Caki2 (cell line): ENCODE measurements at regions not wholly inside any gene's neighbourhood (a gene's known extent, or its start where the extent isn't known, plus 50 kb on each side); places are given as distances from the start of the nearest gene placed in this dataset.
A peak's percentile ranks its signal among the peaks of the same experiment; 100 is the strongest.

Experiments used
- DNase-seq: peaks from one replicate; pipeline ENCODE4 v3.0.0-alpha.2; 2015; ENCODE audit warnings: low read depth
- in situ Hi-C: cut with HindIII; loops from 2 replicates; pipeline ENCODE4 v1.10.0; 2016; ENCODE audit warnings: low sequenced_read_pairs, low pct_unique_long_range_greater_than_20kb, mixed read lengths

DNA sequence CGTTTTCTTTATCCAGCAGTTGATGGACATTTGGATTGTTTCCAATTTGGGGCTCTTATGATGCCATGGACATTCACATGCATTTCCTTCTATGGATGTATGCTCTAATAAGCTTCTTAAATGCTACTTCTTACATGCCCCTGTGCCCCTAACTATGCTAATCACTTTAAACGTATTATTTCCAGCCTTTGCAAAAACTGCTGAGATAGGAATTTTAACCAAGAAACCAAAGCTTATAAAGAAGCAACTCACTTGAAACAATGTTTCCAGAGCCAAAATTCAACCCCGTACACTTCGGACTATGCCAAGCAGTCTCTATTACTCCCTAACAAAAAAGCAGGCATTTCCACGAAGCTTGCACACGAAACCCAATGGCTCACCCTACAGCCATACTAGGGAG lies 545.6 kb upstream of the WWC1 start:
- DNase-seq = no peak
- in situ Hi-C loops = no loop called here

DNA sequence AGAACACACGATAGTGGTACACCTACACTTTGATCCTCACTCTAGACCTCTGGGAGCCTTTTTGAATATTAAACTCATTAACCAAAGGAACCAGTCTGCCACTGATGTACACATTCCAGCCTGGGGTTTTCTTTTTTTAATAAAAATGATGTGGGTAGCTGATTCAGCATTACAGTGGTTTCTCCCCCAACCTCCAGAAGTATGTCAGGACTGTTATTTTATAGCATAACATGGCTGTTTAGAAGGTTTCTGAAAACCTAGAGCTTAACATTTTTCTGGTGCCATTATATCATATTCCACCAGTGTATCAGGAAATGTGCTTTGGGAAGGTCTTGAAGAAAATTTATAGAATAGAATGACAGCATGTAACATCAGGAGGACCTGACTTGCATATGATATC lies 540.9 kb upstream of the WWC1 start:
- DNase-seq = no peak
- in situ Hi-C loops = no loop called here

DNA sequence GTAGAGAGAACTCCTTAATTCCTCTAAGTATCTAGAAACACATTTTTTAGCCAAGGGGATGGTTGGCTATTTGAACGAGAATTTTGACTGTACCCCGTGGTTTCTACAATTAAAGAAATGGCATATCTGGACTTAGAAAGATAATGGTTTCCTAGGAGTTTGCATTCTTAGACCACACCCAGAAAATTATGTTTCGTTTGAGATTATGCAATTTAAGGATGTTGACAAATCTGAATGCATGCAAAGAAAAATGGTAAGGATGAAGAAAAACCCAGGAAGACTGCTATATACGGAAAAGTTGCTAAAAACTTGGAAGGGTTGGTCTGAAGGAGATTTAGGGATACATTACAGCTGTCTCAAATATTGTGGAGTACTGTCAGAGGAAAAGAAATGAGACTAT lies 538.5 kb upstream of the WWC1 start:
- no peak for DNase-seq

DNA sequence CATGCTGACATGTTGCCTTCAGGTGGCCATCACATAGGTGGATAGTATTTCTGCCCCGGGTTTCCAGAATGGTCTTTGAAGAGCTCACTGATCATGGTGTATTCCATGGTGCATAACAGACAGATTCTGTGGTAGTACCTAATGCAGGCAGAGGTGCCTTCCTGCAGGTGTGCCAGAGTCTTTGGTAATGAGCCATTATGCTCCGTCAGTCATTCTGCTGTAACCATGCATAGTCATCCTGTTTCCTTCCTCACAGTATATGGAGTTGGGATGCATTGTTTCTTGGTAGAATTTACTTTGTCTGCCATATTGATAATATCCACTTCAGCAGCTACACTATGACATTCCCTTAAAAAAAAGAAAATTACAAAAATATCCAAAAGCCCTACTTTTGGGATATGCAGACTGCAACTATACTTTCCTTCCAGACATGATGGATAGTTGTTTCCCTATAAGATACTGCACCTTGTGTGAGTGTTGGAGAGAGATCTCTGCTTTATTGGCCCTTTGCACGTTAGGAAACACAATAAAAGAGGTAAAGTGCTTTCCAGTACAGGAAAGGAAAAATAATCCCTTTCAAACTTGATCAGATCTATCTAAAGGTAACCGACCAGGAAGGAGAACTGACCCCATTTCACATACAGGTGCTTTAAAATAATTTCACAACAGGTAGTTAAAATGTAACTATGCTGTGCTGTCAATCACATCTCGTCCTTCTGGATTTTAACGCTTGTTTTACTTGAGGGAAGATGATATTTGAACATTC lies 537.5 kb upstream of the WWC1 start:
- DNase-seq = no peak
- in situ Hi-C loops = no loop called here

More for the DNA sequence above, 538.5 kb upstream of the WWC1 start:
- in situ Hi-C loops = no loop called here

DNA sequence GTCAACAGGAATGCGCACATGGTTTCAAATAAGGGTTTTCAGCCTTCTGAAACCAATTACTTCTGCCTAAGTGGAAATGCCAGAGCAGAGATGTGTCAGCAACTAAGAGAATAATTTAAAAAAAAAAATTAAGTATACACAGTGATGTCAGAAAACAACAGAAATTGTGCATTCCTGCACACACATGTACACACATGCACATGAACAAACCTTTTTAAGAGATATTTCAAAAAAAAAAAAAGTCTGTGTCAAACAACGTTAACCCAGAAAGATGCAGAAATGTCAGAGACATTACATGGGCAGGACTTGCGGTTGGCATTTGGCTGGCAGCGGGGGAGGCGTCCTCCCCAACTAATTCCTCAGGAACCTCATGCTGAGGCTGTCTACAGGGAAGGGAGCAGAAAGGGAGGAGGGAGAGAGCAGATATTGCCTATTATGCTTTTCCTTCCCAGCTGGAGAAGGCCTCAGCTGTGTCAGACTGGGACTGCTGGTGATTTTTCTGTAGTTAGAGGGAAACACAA lies 536.9 kb upstream of the WWC1 start:
- in situ Hi-C loops = no loop called here
- DNase-seq = no peak

DNA sequence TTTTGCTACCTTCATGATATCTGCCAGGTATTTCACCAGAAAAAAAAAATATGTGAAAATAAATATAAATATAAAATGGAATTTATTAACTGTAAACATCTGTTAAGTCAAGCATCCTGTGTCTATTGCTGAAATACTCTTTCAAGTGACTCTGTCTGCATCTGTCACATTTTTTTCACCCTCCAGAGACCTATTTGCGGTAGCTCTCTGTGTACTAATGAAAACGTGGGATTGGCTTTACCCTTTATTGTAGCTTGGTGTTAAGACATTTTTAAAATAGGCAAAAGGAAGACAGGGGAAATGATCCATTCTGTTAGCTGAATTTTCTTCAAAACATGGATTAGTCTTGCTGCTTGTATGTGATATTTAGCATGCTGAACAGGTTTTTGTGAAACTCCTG lies 536.0 kb upstream of the WWC1 start:
- in situ Hi-C loops = no loop called here

DNA sequence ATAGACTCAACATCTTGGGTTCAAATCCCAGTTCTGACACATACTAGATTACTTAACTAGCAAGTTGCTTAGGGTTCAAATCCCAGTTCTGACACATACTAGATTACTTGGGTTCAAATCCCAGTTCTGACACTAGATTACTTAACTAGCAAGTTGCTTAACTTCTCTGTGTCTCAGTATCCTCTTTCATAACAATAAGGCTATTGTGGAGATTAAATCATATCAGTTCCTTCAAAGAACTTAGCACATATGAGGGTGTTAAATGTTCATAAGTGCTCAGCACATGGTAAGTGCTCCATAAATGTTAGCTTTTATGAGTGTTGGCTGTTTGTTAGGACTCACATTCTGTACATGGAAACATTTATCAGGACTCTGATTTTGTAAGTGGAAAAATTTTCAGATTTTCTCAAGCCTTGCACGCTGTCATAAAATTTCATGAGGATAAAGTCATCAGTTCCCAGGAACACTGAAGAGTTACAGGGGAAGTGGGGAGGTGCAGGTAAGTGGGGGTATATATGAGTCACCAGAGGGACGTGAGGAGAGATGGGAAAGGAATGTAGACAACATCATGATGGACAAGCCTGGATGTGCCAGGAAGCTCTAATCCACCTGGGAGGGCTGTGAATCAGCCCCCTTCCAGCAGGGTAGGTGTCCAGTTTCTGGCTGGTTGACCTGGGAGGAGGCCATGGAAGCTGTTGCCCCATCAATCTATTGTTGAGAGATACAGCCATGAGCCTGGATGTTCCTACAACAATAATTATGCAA lies 532.2 kb upstream of the WWC1 start:
- DNase-seq = peak; percentile 11
- in situ Hi-C loops = no loop called here

More for the DNA sequence above, 536.0 kb upstream of the WWC1 start:
- no peak for DNase-seq

DNA sequence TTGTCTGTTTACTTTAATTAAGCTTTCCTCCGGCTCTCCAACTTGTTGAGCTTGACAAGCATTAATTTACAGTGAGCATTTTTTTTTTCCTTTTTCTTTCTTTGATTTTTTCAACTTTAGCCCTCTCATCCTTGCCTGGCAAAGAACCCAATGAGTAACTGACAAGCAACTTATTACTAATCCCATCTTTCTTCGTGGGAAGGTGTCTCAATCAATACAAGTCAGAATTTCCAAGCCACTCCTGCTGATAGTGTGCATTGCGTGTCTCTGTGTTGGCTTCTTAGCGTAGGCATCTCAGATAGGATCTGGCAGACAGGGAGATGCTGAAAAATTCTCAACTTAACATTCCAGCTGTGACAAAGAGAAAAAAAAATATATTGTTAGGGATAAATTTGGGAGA lies 527.7 kb upstream of the WWC1 start:
- in situ Hi-C loops = no loop called here
- DNase-seq = no peak

DNA sequence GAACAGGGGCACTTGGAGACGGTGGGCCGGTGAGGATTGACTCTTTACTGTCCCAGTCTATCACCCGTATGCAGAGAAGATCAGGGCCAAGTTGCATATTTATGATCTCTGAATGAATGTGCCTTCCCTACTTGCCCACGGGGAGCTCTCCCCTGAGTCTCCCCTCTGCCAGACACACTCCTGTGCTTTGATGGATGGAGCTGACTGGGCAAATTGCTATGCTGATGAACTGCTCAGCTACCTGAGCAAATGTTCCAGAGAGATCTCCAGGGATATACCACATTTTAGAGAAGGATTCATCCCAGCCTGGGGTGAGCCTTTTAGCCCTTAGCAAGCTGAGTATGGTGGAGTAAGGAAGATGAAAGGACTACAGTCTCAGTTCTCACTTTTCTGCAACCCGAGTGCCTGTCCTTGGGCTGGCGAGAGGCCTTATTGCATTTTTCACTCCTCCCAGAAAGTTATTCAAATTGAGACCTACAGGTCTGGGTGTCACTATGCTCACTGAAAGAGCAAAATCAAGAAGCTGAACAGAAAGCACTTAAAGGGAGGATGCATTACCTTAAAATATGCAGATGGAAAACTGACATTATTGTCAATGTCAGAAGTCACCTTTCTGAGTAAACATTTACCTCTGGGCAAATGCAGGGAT lies 526.7 kb upstream of the WWC1 start:
- no peak for DNase-seq
- in situ Hi-C loops = no loop called here

DNA sequence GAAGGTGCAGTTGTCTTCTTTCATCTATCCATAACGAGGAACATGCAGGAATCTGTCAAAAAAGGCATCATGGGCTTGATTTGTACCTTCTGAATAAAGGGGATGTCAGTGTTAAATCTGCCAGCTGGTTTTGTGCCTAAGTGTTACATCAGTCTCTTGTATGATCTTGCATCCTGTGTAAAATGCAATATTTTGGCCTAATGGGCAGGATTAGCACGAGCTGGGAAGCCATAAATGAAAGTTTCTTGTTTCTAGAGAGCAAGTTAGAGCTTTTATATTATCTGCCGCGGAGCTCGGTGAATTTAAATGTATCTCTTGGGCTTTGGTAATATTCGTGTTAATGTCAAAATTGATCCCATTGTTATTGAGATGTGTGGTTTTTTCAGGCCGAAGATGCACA lies 526.1 kb upstream of the WWC1 start:
- no peak for DNase-seq
- in situ Hi-C loops = no loop called here

DNA sequence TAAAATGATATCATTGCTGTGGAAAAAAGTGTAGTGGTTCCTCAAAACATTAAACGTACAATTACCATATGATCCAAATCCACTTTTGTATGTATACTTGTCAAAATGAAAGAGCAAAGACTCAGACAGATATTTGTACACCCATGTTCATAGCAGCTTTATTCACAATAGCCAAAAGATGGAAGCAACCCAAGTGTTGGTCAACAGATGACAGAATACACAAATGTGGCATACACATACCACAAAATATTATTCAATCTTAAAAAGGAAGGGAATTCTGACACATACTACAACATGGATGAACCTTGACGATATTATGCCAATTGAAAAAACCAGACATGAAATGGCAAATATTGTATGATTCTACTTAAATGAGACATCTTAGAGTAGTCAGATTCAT lies 524.5 kb upstream of the WWC1 start:
- DNase-seq = no peak
- in situ Hi-C loops = no loop called here

DNA sequence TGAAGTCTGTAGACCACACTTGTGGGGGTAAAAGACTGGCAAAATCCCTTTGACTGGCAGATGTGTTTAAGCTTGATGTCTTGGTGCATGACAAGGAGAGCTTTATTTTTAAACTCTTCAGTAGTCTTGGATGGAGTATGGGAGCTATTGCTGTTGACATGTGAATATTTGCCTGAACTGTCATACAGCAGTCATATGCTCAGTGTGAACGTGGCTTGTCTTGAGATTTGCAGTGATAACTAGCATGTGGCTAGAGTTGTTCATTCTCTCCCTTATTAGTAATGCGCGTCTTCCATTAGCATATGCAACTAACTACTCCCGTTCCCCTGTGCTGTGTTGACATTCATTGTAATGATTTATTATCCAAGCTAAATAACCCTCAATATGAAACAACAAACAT lies 523.6 kb upstream of the WWC1 start:
- DNase-seq = no peak
- in situ Hi-C loops = no loop called here

DNA sequence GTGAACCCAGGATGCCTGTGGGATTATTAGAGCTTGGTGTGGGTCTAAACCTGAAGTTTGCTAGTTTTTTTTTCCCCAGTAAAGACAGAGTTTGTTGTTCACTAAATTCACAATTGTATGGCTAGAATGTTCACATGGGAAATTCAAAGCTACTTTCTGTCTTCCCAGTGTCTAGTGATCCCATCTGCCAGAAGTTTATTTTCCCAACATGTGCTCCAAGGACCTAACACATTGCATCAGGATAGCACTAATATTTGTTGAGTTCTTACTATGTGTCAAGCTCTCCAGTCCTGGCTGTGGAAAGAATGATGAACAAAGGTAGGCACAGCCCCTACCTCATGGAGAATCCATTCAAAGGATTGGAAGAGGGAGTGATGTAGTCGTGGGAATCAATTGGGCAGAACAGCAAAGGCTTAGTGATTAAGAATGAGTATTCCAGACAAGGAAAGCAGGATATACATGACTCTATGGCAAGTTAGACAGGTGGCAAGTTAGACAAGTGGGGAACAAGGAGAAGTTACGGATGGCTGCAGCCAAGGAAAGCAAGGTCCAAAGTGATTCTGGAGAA lies 521.5 kb upstream of the WWC1 start:
- no peak for DNase-seq
- in situ Hi-C loops = no loop called here

DNA sequence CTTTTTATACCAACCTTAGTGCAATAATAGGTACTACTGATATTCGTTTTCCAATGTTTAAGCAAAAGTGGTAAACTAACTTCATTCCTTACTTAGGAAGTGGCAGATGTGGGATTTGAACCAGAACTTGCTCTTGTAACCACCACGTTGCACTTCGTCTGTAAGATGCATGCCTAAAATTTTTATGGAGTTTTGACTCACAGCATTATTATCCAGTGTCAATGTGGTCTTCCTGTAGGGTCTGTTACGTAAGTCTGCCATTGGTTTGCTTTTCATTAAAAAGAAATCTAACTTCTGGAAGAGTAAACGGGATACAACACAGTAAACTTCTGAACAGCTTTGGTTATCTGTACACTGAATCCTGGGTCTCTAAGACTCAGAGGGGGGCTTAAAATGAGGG lies 521.0 kb upstream of the WWC1 start:
- no peak for DNase-seq
- in situ Hi-C loops = no loop called here

DNA sequence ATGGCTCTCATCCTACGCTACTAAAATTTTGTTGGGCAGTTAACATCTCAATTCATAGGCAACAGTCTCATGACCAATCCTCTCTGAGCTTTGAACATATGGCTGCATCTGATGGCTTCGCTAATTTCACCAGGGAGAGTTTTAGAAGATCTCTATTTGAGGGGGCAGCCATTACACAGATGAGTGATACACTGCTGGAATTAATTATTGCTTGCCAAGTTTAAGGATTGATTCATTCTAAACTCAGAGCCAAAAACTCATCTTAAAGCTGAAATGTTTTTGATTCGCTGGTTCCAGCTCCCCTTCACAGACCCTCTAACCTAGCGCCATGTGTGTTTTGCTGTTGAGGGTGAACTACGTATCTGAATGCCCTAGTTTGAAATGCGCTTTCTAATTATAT lies 519.9 kb upstream of the WWC1 start:
- no peak for DNase-seq
- in situ Hi-C loops = no loop called here

DNA sequence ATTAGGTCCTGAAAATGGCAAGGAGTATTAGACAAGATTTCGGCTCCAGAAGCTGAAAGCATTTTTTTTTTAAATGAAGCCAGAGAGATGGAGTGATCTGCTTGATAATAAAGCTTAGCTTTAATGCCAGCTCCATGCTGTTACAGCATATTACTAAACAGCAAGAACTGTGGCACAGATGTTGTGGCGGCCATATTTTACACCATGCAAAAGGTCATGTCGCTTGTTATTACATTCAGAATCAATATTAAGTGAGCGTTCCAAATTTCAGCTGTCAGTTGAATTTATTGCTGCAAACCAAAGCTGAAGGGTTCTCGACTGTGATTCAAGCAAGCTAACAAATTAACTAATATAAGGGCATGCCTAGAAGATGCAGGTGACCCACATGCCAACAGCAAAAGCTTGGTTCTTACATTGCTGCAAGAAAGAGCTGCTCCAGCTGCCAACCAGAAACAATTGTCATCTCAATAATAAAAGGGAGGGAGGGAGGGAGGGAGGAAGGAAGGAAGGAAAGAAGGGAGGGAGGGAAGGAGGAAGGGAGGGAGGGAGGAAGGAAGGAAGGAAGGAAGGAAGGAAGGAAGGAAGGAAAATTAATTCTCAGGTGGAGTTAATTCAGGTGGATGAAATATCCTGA lies 517.7 kb upstream of the WWC1 start:
- in situ Hi-C loops = no loop called here
- DNase-seq = no peak

DNA sequence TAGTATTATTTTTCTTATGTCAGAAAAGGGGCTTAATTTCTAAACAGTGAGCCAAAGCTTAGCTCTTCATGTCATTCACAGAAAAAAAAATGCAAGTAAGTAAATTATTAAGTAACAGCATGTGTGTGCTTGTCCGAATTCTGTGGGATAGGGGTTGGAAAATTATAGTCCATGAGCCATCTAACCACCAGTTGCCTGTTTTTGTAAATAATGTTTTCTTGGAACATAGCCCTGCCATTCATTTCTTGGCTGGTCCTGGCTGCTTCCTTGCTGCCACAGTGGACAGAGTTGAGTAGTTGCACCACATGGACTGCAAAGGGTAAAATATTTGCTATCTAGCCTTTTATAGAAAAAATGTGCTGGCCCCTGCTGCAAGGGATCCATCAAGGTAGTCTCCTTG lies 513.7 kb upstream of the WWC1 start:
- no peak for DNase-seq
- in situ Hi-C loops = no loop called here

DNA sequence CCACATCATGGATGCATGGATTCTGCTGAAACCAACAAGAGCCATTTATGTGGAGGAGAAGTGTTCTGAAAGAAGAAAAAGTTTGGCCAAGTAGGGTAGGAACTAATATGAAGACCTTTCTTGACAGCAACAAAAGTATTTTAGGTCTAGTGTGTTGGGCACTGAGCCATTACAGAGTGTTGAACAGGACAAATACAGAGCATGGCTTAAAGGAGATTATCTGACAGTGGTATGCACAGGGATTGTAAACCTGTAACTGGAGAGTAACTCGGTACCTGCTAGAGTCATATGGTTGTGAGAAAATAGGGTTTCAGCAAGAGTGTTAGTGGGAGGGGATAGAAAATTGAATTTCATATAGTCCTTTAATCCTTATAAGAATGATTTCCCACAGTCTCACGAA lies 513.2 kb upstream of the WWC1 start:
- in situ Hi-C loops = no loop called here
- no peak for DNase-seq

DNA sequence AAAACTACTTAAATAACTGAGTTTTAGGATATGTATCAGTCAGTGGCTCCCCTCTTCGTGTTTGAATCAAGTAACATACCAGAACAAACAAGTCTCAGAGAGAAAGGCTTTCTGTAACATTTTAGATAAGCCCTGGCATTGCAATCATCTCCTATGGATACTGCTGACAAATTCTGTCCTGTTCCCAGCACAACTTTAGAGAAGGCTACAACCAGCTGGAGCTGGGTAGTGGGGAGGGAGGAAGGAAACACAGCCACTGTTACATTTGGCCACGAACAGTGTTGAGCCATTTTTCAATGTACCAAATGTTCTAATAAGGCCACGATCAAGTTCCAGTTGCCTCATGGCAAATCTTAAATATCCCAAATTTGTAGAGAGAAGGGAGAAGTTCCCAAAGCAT lies 511.8 kb upstream of the WWC1 start:
- in situ Hi-C loops = no loop called here
- DNase-seq = no peak
